ENCODE measurements at regions not wholly inside any gene's neighbourhood (a gene's known extent, or its start where the extent isn't known, plus 50 kb on each side); places are given as distances from the start of the nearest gene placed in this dataset.
"Not testable (repeated sequence)": the region's sequence is repeated elsewhere in the genome, so short reads cannot be mapped to it uniquely, and the experiment has no call there.

GRCh38 chr6:167219079-167219478 is 61.3 kb upstream of the GPR31 start:
- H3K27ac Mint-ChIP-seq; H3K27me3 Mint-ChIP-seq (ENCODE audit: low read depth); H3K9me3 Mint-ChIP-seq; H3K4me1 Mint-ChIP-seq (ENCODE audit: low read depth); H3K4me3 Mint-ChIP-seq; DNase-seq; H3K36me3 Mint-ChIP-seq (ENCODE audit: low read depth): not testable (repeated sequence)
- intact Hi-C loops (cut with micrococcal nuclease) = loop anchor here (2.0 kb wide), 2 partner anchors 132 to 152 kb away; no protein-coding TSS in a partner anchor
- CTCF ChIA-PET = interaction anchor here (0.9 to 1.5 kb wide), 4 partner anchors 59 to 217 kb away, joined by 3 to 4 read pairs (median 4); no protein-coding TSS in a partner anchor

- H3K9me3 Mint-ChIP-seq = no peaks in the 10 kb centered on the region
- H3K4me3 Mint-ChIP-seq = no peak overlapping the region
- DNase-seq = no peak
- no peaks in the 10 kb centered on the region for H3K4me1 Mint-ChIP-seq (ENCODE audit: low read depth)
- no peaks in the 10 kb centered on the region for H3K27me3 Mint-ChIP-seq (ENCODE audit: low read depth)
- intact Hi-C loops (cut with micrococcal nuclease) = loop anchor here (2.0 kb wide), 2 partner anchors 131 to 151 kb away; no protein-coding TSS in a partner anchor
- CTCF ChIA-PET = interaction anchor here (0.9 to 1.4 kb wide), 2 partner anchors 69 to 71 kb away, joined by 3 to 4 read pairs; partner anchors contain the start of gene UNC93A
- H3K27ac Mint-ChIP-seq = no peak overlapping the region
- no peaks in the 10 kb centered on the region for H3K36me3 Mint-ChIP-seq (ENCODE audit: low read depth)
Measured at GRCh38 chr6:167219967-167220512, 62.3 kb upstream of the GPR31 start.

DNA sequence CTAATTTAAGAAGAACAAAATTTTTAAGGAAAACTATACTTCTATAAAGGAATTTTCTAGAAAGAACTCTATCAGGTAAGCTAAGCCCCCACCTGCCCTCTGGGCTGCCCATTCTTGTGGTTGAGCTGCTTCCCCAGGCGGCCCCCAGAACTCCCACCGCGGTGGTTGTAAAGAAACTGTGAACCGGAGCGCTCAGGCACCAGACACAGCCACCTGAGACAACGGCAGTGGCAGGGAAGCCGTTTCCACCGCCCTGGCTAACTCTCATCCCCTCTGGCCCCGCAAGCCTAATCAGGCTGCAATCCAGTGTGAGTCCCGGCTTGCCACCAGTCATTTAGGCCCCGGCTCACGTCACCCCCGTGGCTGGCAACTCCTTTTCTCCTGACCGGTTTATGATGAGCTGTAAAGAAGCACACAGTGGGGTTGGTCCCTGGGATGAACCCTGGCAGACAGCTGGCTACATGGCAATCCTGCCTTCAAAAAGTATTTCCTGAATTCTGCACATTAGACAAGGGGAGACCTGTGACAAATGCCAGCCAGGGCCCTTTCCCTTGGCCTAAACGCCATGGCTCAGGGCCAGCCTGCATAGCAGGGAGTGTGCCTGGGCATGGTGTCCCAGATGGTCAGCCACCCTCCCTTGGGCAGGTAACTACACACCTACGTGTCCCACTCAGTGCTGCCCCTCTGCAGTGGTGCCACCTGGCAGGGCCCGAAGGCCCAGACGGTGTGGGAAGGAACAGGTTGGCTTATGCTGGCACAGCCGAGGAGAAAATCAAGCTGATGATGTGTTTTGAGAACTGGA is 63.8 kb upstream of the GPR31 start:
- Mint-ChIP-seq H3K4me1 (ENCODE audit: low read depth) (no peaks in the 10 kb centered on the region), H3K27me3 (ENCODE audit: low read depth) (no peaks in the 10 kb centered on the region), H3K27ac (no peak overlapping the region), H3K4me3 (no peak overlapping the region), H3K9me3 (no peaks in the 10 kb centered on the region), H3K36me3 (ENCODE audit: low read depth) (no peaks in the 10 kb centered on the region)
- intact Hi-C loops (cut with micrococcal nuclease) = no loop called here
- CTCF ChIA-PET = no interaction called here
- no peak for DNase-seq

- H3K27ac Mint-ChIP-seq; H3K9me3 Mint-ChIP-seq; H3K4me1 Mint-ChIP-seq (ENCODE audit: low read depth); H3K36me3 Mint-ChIP-seq (ENCODE audit: low read depth); H3K27me3 Mint-ChIP-seq (ENCODE audit: low read depth); CTCF ChIA-PET; H3K4me3 Mint-ChIP-seq; DNase-seq: not testable (repeated sequence)
- intact Hi-C loops (cut with micrococcal nuclease) = loop anchor here (2.0 kb wide), 1 partner anchor 59 kb away; no protein-coding TSS in a partner anchor
Measured at GRCh38 chr6:167225566-167226382, 65.3 kb upstream of the UNC93A start.

DNA sequence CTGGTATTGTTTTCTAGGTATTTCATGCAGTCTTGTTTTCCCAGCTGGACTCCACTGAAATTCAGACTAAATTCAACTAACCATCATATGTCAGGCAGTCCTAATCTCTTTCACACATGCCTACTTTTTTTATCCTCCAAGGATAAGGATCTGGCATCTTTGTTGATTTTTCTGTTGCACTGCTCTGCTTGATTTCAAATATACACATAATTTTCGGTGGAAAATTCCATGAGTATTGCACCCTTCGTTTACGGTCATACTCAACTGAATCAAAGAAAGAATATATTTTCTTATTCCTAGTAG is 64.8 kb upstream of the UNC93A start:
- Mint-ChIP-seq H3K4me1 (ENCODE audit: low read depth) (no peaks in the 10 kb centered on the region), H3K4me3 (no peak overlapping the region), H3K27me3 (ENCODE audit: low read depth) (peaks cover 4% of the 10 kb centered on the region), H3K9me3 (no peaks in the 10 kb centered on the region), H3K36me3 (ENCODE audit: low read depth) (no peaks in the 10 kb centered on the region), H3K27ac (no peak overlapping the region)
- DNase-seq = no peak
- intact Hi-C loops (cut with micrococcal nuclease) = no loop called here
- CTCF ChIA-PET = no interaction called here

- Mint-ChIP-seq H3K27me3 (ENCODE audit: low read depth) (peaks cover 4% of the 10 kb centered on the region), H3K36me3 (ENCODE audit: low read depth) (no peaks in the 10 kb centered on the region), H3K27ac (no peak overlapping the region), H3K4me3 (no peak overlapping the region), H3K9me3 (no peaks in the 10 kb centered on the region), H3K4me1 (ENCODE audit: low read depth) (no peaks in the 10 kb centered on the region)
- intact Hi-C loops (cut with micrococcal nuclease) = no loop called here
- CTCF ChIA-PET = no interaction called here
- no peak for DNase-seq
Measured at GRCh38 chr6:167226791-167227190, 64.3 kb upstream of the UNC93A start.

DNA sequence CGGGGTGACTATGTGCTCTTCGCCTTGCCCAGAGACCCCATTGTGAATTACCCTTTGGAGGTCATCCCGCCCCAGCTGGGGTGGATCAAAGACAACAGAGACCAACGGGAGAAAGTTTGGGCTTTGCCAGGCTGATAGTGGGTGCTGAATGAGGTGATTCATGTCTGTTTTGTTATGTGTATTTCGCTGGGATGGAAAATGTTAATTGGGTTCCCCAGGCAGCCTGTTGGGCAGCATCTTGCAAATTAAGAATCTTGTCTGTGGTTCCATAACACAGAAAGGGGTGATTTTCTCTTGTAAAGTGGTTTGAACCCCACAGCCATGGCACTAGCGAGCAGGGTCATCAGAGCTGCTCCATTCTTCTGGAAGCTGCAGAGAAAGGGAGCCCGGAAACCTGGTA is 63.1 kb upstream of the UNC93A start:
- DNase-seq = no peak
- intact Hi-C loops (cut with micrococcal nuclease) = no loop called here
- H3K9me3 Mint-ChIP-seq = no peaks in the 10 kb centered on the region
- H3K4me1 Mint-ChIP-seq (ENCODE audit: low read depth) = no peaks in the 10 kb centered on the region
- CTCF ChIA-PET = no interaction called here
- no peak overlapping the region for H3K4me3 Mint-ChIP-seq
- no peak overlapping the region for H3K27ac Mint-ChIP-seq
- H3K36me3 Mint-ChIP-seq (ENCODE audit: low read depth) = no peaks in the 10 kb centered on the region
- peaks cover 6% of the 10 kb centered on the region for H3K27me3 Mint-ChIP-seq (ENCODE audit: low read depth)

- Mint-ChIP-seq H3K27ac (no peak overlapping the region), H3K36me3 (ENCODE audit: low read depth) (no peaks in the 10 kb centered on the region), H3K9me3 (no peaks in the 10 kb centered on the region), H3K4me1 (ENCODE audit: low read depth) (no peaks in the 10 kb centered on the region), H3K4me3 (no peak overlapping the region), H3K27me3 (ENCODE audit: low read depth) (peaks cover 15% of the 10 kb centered on the region)
- no peak for DNase-seq
- CTCF ChIA-PET = no interaction called here
- intact Hi-C loops (cut with micrococcal nuclease) = no loop called here
Measured at GRCh38 chr6:167229586-167229985, 61.5 kb upstream of the UNC93A start.

DNA sequence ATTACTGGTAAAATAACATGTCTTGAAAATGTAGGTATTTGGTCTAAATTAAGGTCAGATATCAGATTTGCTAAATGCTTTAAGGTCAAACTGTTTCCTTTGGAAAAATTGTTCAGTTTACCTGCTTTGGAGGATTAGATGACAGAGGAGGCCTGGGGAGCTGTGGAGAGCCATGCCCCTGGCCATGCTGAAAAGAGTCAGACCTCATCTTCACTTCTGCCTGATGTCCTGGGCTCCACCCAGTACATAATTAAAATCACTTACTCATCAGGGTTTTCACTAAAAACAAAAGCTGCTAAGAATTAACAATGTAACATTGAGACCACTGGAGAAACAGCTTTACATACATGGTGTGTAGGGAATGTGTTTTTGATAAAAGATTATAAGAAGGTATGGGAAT is 60.8 kb upstream of the UNC93A start:
- CTCF ChIA-PET = interaction anchor here (1.0 kb wide), 1 partner anchor 60 kb away, joined by 4 read pairs; no protein-coding TSS in a partner anchor

GRCh38 chr6:167232356-167232755 is 58.8 kb upstream of the UNC93A start:
- no peak overlapping the region for H3K4me3 Mint-ChIP-seq
- peaks cover 20% of the 10 kb centered on the region for H3K27me3 Mint-ChIP-seq (ENCODE audit: low read depth)
- intact Hi-C loops (cut with micrococcal nuclease) = no loop called here
- no peaks in the 10 kb centered on the region for H3K36me3 Mint-ChIP-seq (ENCODE audit: low read depth)
- H3K27ac Mint-ChIP-seq = no peak overlapping the region
- H3K9me3 Mint-ChIP-seq = no peaks in the 10 kb centered on the region
- no peak for DNase-seq
- CTCF ChIA-PET = no interaction called here
- H3K4me1 Mint-ChIP-seq (ENCODE audit: low read depth) = no peaks in the 10 kb centered on the region

More for the DNA sequence above, 60.8 kb upstream of the UNC93A start:
- no peak overlapping the region for H3K4me3 Mint-ChIP-seq
- H3K27ac Mint-ChIP-seq = no peak overlapping the region
- no peaks in the 10 kb centered on the region for H3K4me1 Mint-ChIP-seq (ENCODE audit: low read depth)
- no peaks in the 10 kb centered on the region for H3K9me3 Mint-ChIP-seq
- DNase-seq = no peak
- H3K36me3 Mint-ChIP-seq (ENCODE audit: low read depth) = no peaks in the 10 kb centered on the region
- H3K27me3 Mint-ChIP-seq (ENCODE audit: low read depth) = peaks cover 18% of the 10 kb centered on the region
- intact Hi-C loops (cut with micrococcal nuclease) = no loop called here

DNA sequence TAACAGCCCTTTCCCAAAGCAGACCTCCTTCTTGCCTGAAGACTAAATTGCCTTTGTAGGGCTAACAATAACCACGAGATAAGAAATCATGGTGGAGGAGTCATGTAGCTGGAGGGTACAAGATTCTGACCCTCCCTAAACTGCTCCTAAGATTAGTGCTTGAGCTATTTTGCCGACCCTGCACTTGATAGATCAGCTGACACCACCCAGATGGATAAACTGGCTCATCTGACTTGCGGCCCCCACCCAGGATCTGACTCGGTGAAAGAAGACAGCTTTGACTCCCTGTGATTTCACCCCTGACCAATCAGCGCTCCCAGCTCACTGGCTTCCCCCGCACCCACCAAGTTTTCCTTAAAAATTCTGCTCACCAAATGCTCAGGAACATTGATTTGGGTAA is 57.6 kb upstream of the UNC93A start:
- Mint-ChIP-seq H3K4me3 (no peak overlapping the region), H3K9me3 (no peaks in the 10 kb centered on the region), H3K27ac (no peak overlapping the region), H3K36me3 (ENCODE audit: low read depth) (no peaks in the 10 kb centered on the region), H3K4me1 (ENCODE audit: low read depth) (no peaks in the 10 kb centered on the region), H3K27me3 (ENCODE audit: low read depth) (peaks cover 20% of the 10 kb centered on the region)
- DNase-seq = no peak
- CTCF ChIA-PET = interaction anchor here (0.6 kb wide), 1 partner anchor 10 kb away, joined by 3 read pairs; no protein-coding TSS in a partner anchor
- intact Hi-C loops (cut with micrococcal nuclease) = no loop called here

DNA sequence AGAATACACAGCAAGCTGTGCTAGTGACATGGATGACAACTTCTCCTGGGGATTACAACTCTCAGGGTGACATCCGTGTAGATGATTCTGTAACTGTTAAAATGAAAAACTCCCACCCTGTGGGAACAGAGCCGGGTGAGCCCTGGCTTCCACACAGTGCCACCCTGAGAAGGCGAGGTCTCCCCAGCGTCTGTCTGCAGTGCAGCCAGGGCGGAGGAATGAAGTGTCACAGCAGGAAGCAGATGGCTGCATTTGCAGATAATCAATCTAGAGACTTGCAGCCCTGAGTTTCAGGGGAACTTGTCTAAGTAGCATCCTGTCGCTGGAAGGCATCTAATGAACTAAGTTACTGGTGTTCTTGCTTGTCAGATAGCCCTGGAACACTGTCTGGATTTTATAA is 56.5 kb upstream of the UNC93A start:
- intact Hi-C loops (cut with micrococcal nuclease); DNase-seq; H3K9me3 Mint-ChIP-seq; CTCF ChIA-PET; H3K36me3 Mint-ChIP-seq (ENCODE audit: low read depth); H3K4me1 Mint-ChIP-seq (ENCODE audit: low read depth); H3K4me3 Mint-ChIP-seq; H3K27ac Mint-ChIP-seq: not testable (repeated sequence)
- peaks cover 20% of the 10 kb centered on the region for H3K27me3 Mint-ChIP-seq (ENCODE audit: low read depth)

All from activated naive CD4-positive, alpha-beta T cell treated with anti-CD3 and anti-CD28 coated beads for 36 hours (primary cell).